Pancreas (tissue), 10 donors: ENCODE measurements at regions not wholly inside any gene's neighbourhood (a gene's known extent, or its start where the extent isn't known, plus 50 kb on each side); places are given as distances from the start of the nearest gene placed in this dataset.

Experiments used
- ATAC-seq, 4 donors: fragments of 200-7000 bp; cut with Tn5 transposase; one replicate each; pipeline versions ENCODE4 v1.8.0 to v1.9.1; 2020; ENCODE audit warnings: mild to moderate bottlenecking in 4 of 4, moderate library complexity in 4 of 4
- DNase-seq, 6 donors: peaks; one replicate each; pipeline ENCODE4 v3.0.0-alpha.2; 2020
- FAIRE-seq: peaks from 2 replicates; lab custom pipeline; 2012; peaks lifted over from hg19 to GRCh38; lab: Jason Lieb, UNC
- H3K27ac ChIP-seq, 4 donors: fragments of 200-600 bp; sonication (generic); 1 replicate in 3 of 4; 2 replicates in 1 of 4; pipeline versions ENCODE4 v1.5.0 to v1.8.0; 2020
- H3K27me3 ChIP-seq, 4 donors: fragments of 200-600 bp; one replicate each; pipeline ENCODE4 v1.8.0; 2021
- H3K36me3 ChIP-seq, 3 donors: fragments of 200-600 bp; sonication (generic) in 1 of 3; one replicate each; pipeline versions ENCODE4 v1.5.0 to v1.8.0; 2020 to 2021
- H3K4me1 ChIP-seq, 3 donors: fragments of 200-600 bp; one replicate each; pipeline ENCODE4 v1.8.0; 2021
- H3K4me3 ChIP-seq, 4 donors: fragments of 200-600 bp; sonication (generic) in 2 of 4; one replicate each; pipeline versions ENCODE4 v1.5.0 to v1.8.0; 2020 to 2021
- H3K9me3 ChIP-seq, 4 donors: fragments of 200-600 bp; one replicate each; pipeline ENCODE4 v1.8.0; 2021
- WGBS, 2 donors: extraction: QIAGEN DNeasy Blood & Tissue Kit; methylation state at CpG; one replicate each; pipeline ENCODE4 v1.1.7; 2013; 5-methylcytosine and 5-hydroxymethylcytosine counted together
- intact Hi-C, 3 donors: fragments of 100-400 bp; cut with DNase I; formaldehyde crosslinking; loops; one replicate each; pipeline versions ENCODE4 v1.11.1 to v1.14.2; 2022
- TF ChIP-seq, protein P1 (sequence below), 4 donors: fragments of 200-600 bp; sonication (generic) in 3 of 4; IDR thresholded peaks; one replicate each; pipeline versions ENCODE4 v1.5.0 to v1.8.0; 2021; ENCODE audit warnings: antibody characterized with exemption in 4 of 4
- donor health status: healthy with polysubstance abuse.
- donor health status: DM: no; HTN: no; CAD: no; lungs with moderate emphysema.
- donor health status: DM: no; HTN: no; CAD: no.
- donor health status: control.
- donor health status: control.
- donor health status: Bipolar disorder and iron deficiency.
- donor health status: DM: yes; HTN: yes; CAD: no.
- donor health status: DM: no; HTN: no; CAD: no.
- donor health status: DM: no; HTN: no; CAD: no.
- donor health status: DM: yes; HTN: yes; CAD: no.

DNA sequence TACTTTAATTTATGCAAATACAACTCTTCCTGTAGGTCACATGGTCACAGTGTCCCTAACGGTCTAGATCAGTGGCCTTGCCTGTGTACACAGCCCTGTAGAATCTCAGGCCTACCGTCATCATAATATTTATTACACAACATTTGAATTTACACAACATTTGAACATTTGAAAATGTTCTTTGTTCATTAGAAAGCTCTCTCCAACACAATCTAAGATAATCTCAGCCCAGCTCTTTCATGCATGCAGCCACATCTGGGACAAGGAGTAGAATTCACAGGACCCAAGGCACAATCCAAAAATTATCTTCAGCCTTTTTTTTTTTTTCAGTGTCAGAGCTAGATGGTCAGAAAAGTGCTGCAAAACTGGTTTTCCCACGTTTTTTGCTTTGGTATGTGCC is 892.8 kb downstream of the TFAP2A start:
- Histone ChIP-seq H3K9me3 (no peaks in the 10 kb centered on the region), H3K36me3 (no peaks in the 10 kb centered on the region), H3K27ac (no peak overlapping the region), H3K4me3 (no peak overlapping the region), H3K27me3 (no peaks in the 10 kb centered on the region), H3K4me1 (no peaks in the 10 kb centered on the region)
- DNase-seq, result no peak
- intact Hi-C loops, result no loop called here
- ATAC-seq, result no peak
- FAIRE-seq, result no peak
- WGBS, 2 donors, result 12 to 18% methylated on average over 3 of the region's 3 CpGs
- TF ChIP-seq, protein P1, sequence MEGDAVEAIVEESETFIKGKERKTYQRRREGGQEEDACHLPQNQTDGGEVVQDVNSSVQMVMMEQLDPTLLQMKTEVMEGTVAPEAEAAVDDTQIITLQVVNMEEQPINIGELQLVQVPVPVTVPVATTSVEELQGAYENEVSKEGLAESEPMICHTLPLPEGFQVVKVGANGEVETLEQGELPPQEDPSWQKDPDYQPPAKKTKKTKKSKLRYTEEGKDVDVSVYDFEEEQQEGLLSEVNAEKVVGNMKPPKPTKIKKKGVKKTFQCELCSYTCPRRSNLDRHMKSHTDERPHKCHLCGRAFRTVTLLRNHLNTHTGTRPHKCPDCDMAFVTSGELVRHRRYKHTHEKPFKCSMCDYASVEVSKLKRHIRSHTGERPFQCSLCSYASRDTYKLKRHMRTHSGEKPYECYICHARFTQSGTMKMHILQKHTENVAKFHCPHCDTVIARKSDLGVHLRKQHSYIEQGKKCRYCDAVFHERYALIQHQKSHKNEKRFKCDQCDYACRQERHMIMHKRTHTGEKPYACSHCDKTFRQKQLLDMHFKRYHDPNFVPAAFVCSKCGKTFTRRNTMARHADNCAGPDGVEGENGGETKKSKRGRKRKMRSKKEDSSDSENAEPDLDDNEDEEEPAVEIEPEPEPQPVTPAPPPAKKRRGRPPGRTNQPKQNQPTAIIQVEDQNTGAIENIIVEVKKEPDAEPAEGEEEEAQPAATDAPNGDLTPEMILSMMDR (IDR thresholded peaks at IDR 0.05), result no peak

DNA sequence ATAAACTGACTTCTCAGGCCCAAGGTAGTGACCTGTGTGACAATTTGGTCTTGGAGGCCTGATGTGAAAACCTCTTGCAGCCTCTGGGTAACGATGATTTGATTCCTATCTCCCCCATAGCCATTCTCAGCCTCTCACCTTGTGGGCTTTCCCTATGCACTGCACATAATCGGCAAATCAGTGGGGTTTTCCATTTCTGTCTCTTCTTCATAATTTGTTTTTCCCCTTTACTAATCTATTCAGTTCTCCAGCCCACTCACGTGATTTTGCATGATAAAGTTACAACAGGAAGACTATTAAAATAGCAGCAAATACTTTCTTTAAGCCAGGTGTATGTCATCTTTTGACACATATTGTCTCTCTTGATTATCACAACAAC is 893.7 kb downstream of the TFAP2A start:
- no peak for ATAC-seq
- H3K4me1 ChIP-seq, result no peaks in the 10 kb centered on the region
- DNase-seq, result no peak
- H3K27ac ChIP-seq, result no peak overlapping the region
- H3K4me3 ChIP-seq, result no peak overlapping the region
- no peaks in the 10 kb centered on the region for H3K36me3 ChIP-seq
- no peak for FAIRE-seq
- whole genome bisulfite sequencing, 2 donors, result 70 to 79% methylated on average over 3 of the region's 3 CpGs
- TF ChIP-seq, protein P1 (IDR thresholded peaks at IDR 0.05), result no peak
- no peaks in the 10 kb centered on the region for H3K9me3 ChIP-seq
- intact Hi-C loops, result no loop called here
- no peaks in the 10 kb centered on the region for H3K27me3 ChIP-seq

DNA sequence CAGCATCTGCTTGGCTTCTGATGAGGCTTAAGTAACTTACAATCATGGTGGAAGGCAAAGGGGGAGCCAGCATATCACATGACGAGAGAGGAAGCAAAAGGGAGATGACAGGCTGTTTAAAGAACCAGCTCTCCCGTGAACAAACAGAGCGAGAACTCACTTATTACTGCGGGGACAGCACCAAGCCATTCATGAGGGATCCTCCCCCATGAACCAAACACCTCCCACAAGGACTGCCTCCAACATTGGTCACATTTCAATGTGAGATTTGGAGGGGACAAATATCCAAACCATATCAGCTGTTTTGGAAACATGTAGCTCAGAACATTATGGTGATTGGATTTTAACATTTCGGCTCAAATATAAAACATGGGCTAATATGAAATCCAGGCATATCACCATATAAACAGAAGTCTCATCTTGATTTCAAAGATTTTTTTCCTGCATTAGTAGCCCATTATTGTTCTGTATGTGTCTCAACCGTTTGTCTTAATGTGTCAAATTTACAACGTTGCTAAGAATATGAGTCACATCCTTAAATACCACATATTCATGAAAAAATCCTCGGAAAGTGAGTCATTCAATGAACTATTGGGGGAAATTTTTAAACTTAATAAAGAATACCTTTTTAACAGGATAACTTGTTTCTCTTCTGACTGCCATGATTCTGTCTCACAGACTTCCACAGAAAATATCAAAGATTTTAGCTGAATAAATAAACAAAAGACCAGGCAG is 894.3 kb downstream of the TFAP2A start:
- WGBS, 2 donors, result 62 to 71% methylated on average over 8 of the region's 8 CpGs
- intact Hi-C loops, result no loop called here
- DNase-seq (no peak), FAIRE-seq (no peak), ATAC-seq (no peak)
- Histone ChIP-seq H3K36me3 (no peaks in the 10 kb centered on the region), H3K4me1 (no peaks in the 10 kb centered on the region), H3K4me3 (no peak overlapping the region), H3K27me3 (no peaks in the 10 kb centered on the region), H3K27ac (no peak overlapping the region), H3K9me3 (no peaks in the 10 kb centered on the region)
- TF ChIP-seq, protein P1 (IDR thresholded peaks at IDR 0.05), result no peak

DNA sequence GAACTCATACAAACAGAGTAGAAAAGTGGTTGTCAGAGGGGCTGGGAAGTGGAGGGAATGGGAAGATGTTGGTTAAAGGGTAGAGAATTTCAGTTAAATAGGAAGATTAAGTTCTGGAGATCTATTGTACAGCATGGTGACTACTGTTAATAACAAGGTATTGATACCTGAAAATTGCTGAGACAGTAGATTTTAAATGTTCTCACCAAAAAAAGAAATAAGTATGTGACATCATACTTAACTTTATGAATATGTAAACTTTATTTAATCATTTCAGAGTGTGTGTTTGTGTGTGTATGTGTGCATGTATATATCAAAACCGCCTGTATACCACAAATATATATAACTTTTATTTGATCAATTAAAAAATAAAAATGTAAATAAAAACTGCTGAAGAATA is 896.4 kb downstream of the TFAP2A start:
- Histone ChIP-seq H3K27me3 (no peaks in the 10 kb centered on the region), H3K9me3 (no peaks in the 10 kb centered on the region), H3K36me3 (no peaks in the 10 kb centered on the region), H3K4me1 (no peaks in the 10 kb centered on the region), H3K4me3 (no peak overlapping the region), H3K27ac (no peak overlapping the region)
- ATAC-seq (no peak), DNase-seq (no peak), FAIRE-seq (no peak)
- 52 to 79% methylated on average over 1 of the region's 1 CpG for WGBS, 2 donors
- TF ChIP-seq, protein P1 (IDR thresholded peaks at IDR 0.05), result no peak
- intact Hi-C loops, result no loop called here

DNA sequence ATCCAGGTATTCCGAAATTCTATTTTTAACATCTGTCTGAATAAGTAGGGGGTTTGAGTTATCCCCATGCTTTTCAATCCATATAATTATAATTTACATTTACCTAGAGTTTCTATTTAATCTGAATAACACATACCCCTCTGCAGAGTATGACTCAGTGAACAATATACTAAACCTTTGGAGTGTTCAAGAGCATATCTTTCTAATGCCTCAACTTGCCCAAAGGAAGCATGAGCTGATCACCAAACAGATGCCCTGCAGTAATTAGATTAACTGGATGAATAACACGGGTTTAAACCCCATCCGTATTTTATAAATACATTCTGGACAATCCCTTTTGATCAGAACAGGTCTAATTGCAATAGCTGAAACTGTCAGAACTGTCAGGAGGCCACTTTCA is 897.1 kb downstream of the TFAP2A start:
- Histone ChIP-seq H3K27me3 (no peaks in the 10 kb centered on the region), H3K27ac (no peak overlapping the region), H3K9me3 (no peaks in the 10 kb centered on the region), H3K4me1 (no peaks in the 10 kb centered on the region), H3K4me3 (no peak overlapping the region), H3K36me3 (no peaks in the 10 kb centered on the region)
- DNase-seq (no peak), FAIRE-seq (no peak), ATAC-seq (no peak)
- 70 to 74% methylated on average over 3 of the region's 3 CpGs for WGBS, 2 donors
- TF ChIP-seq, protein P1 (IDR thresholded peaks at IDR 0.05), result no peak
- intact Hi-C loops, result no loop called here
